ENCODE measurements at regions not wholly inside any gene's neighbourhood (a gene's known extent, or its start where the extent isn't known, plus 50 kb on each side); places are given as distances from the start of the nearest gene placed in this dataset.

DNA sequence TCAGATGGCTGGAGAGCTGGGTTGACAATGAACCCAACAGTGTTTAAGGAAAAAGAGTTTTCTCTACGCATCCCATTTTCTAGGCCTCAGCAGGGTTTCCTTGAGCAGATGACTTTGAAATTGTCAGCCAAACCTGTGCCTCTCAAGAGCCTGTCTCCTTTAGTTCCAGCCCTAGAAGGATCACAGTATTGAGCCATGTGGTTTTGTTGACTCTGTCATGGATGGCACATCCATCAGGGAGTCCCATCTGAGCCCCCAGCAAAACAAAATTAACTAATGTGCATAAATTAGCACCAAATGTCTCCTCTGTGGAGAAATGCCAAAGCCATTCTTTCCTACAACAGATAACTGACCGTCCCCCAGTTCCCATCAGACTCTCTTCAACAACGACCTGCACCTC is 103.8 kb upstream of the BLID start:
- peak overlapping the region; percentile 74 for H3K4ac ChIP-seq (ENCODE audit: low read depth, low read length)
- ChIA-PET POLR2A (ENCODE audit: unreplicated experiment) (no interaction called here), CTCF (interaction anchor here (1.9 kb wide), 1 partner anchor 286 kb away, joined by 8 read pairs; no protein-coding TSS in a partner anchor)
- TF ChIP-seq CEBPB (IDR thresholded peaks at IDR 0.05; ENCODE audit: low read depth, low read length) (no peak), MAFK (IDR thresholded peaks at IDR 0.05; ENCODE audit: low read depth, low read length) (no peak), CHD1 (IDR thresholded peaks at IDR 0.05; ENCODE audit: low read depth, low read length) (no peak), MAZ (IDR thresholded peaks at IDR 0.05; ENCODE audit: borderline replicate concordance, low read depth, low read length) (no peak), CTCF (conservative IDR thresholded peaks at IDR 0.05; ENCODE audit: low read depth, low read length) (no peak)
- TF ChIP-seq, protein P1, sequence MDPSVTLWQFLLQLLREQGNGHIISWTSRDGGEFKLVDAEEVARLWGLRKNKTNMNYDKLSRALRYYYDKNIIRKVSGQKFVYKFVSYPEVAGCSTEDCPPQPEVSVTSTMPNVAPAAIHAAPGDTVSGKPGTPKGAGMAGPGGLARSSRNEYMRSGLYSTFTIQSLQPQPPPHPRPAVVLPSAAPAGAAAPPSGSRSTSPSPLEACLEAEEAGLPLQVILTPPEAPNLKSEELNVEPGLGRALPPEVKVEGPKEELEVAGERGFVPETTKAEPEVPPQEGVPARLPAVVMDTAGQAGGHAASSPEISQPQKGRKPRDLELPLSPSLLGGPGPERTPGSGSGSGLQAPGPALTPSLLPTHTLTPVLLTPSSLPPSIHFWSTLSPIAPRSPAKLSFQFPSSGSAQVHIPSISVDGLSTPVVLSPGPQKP (IDR thresholded peaks at IDR 0.05; ENCODE audit: borderline replicate concordance, low read depth, low read length) = no peak
- H4K20me1 ChIP-seq (ENCODE audit: insufficient read depth, low read length) = no peaks in the 10 kb centered on the region
- H2BK15ac ChIP-seq (ENCODE audit: low read depth, low read length) = peak overlapping the region; percentile 64; the same call in 2 of the 3 replicates
- H3K4me1 ChIP-seq (ENCODE audit: control insufficient read depth, insufficient read depth, low read length) = peaks cover 14% of the 10 kb centered on the region
- no peak overlapping the region for H2AFZ ChIP-seq (replicated peaks; ENCODE audit: low read length, poor library complexity)
- H4K91ac ChIP-seq (ENCODE audit: insufficient read depth, low read depth, low read length) = peak overlapping the region; percentile 69
- peaks cover 0 to 7% of the 10 kb centered on the region in 2 experiments; a peak in 2 of 4 replicates for H3K79me1 ChIP-seq (ENCODE audit: low read depth in 1 of 2, low read length in 2 of 2)
- H3K18ac ChIP-seq (ENCODE audit: low read depth, low read length) = peak overlapping the region; percentile 79
- H2BK20ac ChIP-seq (ENCODE audit: low read depth, low read length) = peak overlapping the region; percentile 67
- no peak overlapping the region for H3K4me3 ChIP-seq (ENCODE audit: insufficient read depth, low read depth, low read length)
- H2BK5ac ChIP-seq (ENCODE audit: low read depth, low read length, poor library complexity, severe bottlenecking) = peak overlapping the region; percentile 45
- peak overlapping the region; percentile 73 for H2BK120ac ChIP-seq (ENCODE audit: low read depth, low read length)
- peaks cover 9% of the 10 kb centered on the region for H3K36me3 ChIP-seq (ENCODE audit: control insufficient read depth, insufficient read depth, low read length)
- H3K9me3 ChIP-seq (ENCODE audit: control insufficient read depth, insufficient read depth, low read length) = no peaks in the 10 kb centered on the region
- in situ Hi-C loops (cut with MboI; ENCODE audit: low sequenced_read_pairs) = loop anchor here (5.0 to 25.0 kb wide), 2 partner anchors 288 to 907 kb away; no protein-coding TSS in a partner anchor
- dilution Hi-C loops (cut with HindIII; ENCODE audit: low sequenced_read_pairs, unreplicated experiment) = no loop called here
- no CpG with 5 or more reads among the region's 3 CpGs for WGBS, 2 experiments (ENCODE audit: extremely low coverage in 2 of 2, insufficient read length in 1 of 2)
- peak overlapping the region; percentile 57; the same call in 1 of the 2 replicates for H2AK5ac ChIP-seq (ENCODE audit: low read depth, low read length)
- peak overlapping the region; percentile 38 for H4K5ac ChIP-seq (ENCODE audit: low read depth, low read length)
- no TSS peak for BruUV-seq (replicated peaks)
- peaks cover 3% of the 10 kb centered on the region; the same call in 1 of the 2 replicates for H3K9me1 ChIP-seq (ENCODE audit: insufficient read depth, low read length)
- H4K8ac ChIP-seq (ENCODE audit: low read depth in 2 of 2, low read length in 2 of 2) = peak overlapping the region; percentile 62 to 63; a peak in 2 of 4 replicates
- no peak overlapping the region for H3K56ac ChIP-seq (ENCODE audit: extremely low read depth, insufficient read depth, low read length)
- no peak overlapping the region for H3K23ac ChIP-seq (ENCODE audit: low read depth, low read length)
- intact Hi-C loops (cut with micrococcal nuclease) = loop anchor here (5.0 kb wide), 1 partner anchor 103 kb away; no protein-coding TSS in a partner anchor
- H3K9ac ChIP-seq (ENCODE audit: low read depth, low read length) = no peak overlapping the region
- peak overlapping the region; percentile 4; the same call in 1 of the 2 replicates for H3K14ac ChIP-seq (replicated peaks; ENCODE audit: low read depth, low read length)
- H3K4me2 ChIP-seq (ENCODE audit: low read depth, low read length) = no peak overlapping the region
- DNase-seq = no peak
- no peaks in the 10 kb centered on the region for H3K27me3 ChIP-seq (ENCODE audit: control insufficient read depth, insufficient read depth, low read length)
- peak overlapping the region; percentile 42; the same call in 1 of the 2 replicates for H3K27ac ChIP-seq (ENCODE audit: insufficient read depth, low read length)
- H2AK9ac ChIP-seq (replicated peaks; ENCODE audit: low read depth, low read length, poor library complexity) = peak overlapping the region; percentile 43
- ATAC-seq (ENCODE audit: low read depth) = no peak
